ENCODE measurements at regions not wholly inside any gene's neighbourhood (a gene's known extent, or its start where the extent isn't known, plus 50 kb on each side); places are given as distances from the start of the nearest gene placed in this dataset.

GRCh38 chr2:149894226-149894625, 306.7 kb upstream of the MMADHC start:
- no peak overlapping the region for H3K4me3 ChIP-seq (ENCODE audit: low read depth, low read length)
- peak; percentile 29 for DNase-seq (ENCODE audit: low read depth)
- TF ChIP-seq CTCF (conservative IDR thresholded peaks at IDR 0.05; ENCODE audit: low read depth, low read length) = no peak

GRCh38 chr2:149892563-149892962, 305.0 kb upstream of the MMADHC start:
- DNase-seq (ENCODE audit: low read depth) = no peak
- H3K4me3 ChIP-seq (ENCODE audit: low read depth, low read length) = no peak overlapping the region
- TF ChIP-seq CTCF (conservative IDR thresholded peaks at IDR 0.05; ENCODE audit: low read depth, low read length) = no peak

GRCh38 chr2:149885946-149886345, 298.4 kb upstream of the MMADHC start:
- no peak overlapping the region for H3K4me3 ChIP-seq (ENCODE audit: low read depth, low read length)
- peak; percentile 71 for DNase-seq (ENCODE audit: low read depth)
- no peak for TF ChIP-seq CTCF (conservative IDR thresholded peaks at IDR 0.05; ENCODE audit: low read depth, low read length)

- H3K4me3 ChIP-seq (ENCODE audit: low read depth, low read length) = no peak overlapping the region
- no peak for TF ChIP-seq CTCF (conservative IDR thresholded peaks at IDR 0.05; ENCODE audit: low read depth, low read length)
- DNase-seq (ENCODE audit: low read depth) = peak; percentile 49
These were observed 297.9 kb upstream of the MMADHC start for GRCh38 chr2:149885468-149885867.

- DNase-seq (ENCODE audit: low read depth) = peak; percentile 11
- TF ChIP-seq CTCF (conservative IDR thresholded peaks at IDR 0.05; ENCODE audit: low read depth, low read length) = no peak
- H3K4me3 ChIP-seq (ENCODE audit: low read depth, low read length) = no peak overlapping the region
These were observed 297.3 kb upstream of the MMADHC start for GRCh38 chr2:149884871-149885270.

- H3K4me3 ChIP-seq (ENCODE audit: low read depth, low read length) = no peak overlapping the region
- DNase-seq (ENCODE audit: low read depth) = peak; percentile 29
- TF ChIP-seq CTCF (conservative IDR thresholded peaks at IDR 0.05; ENCODE audit: low read depth, low read length) = no peak
These were observed 290.3 kb upstream of the MMADHC start for GRCh38 chr2:149877913-149878312.

GRCh38 chr2:149877074-149877473, 289.5 kb upstream of the MMADHC start:
- no peak for TF ChIP-seq CTCF (conservative IDR thresholded peaks at IDR 0.05; ENCODE audit: low read depth, low read length)
- H3K4me3 ChIP-seq (ENCODE audit: low read depth, low read length) = no peak overlapping the region
- no peak for DNase-seq (ENCODE audit: low read depth)
